ENCODE measurements at regions not wholly inside any gene's neighbourhood (a gene's known extent, or its start where the extent isn't known, plus 50 kb on each side); places are given as distances from the start of the nearest gene placed in this dataset.

DNA sequence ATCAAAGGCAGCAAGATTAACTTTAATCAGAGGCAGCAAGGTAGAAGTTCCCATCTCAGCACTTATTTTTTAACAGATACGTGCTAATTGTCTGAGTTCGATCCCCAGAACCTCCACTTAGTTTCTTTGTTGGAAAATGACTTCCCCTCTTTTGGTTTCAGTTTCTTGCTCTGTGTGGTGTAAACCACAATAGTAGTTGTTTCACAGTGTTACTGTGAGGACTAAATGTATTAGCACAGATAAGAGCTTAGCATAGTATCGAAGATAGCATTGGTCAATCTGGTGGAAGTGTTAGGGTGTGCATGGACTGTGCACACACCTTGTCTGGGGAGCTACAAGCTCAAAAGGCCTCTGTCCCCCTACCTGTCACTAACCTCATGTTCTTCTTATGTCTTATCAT, 988.3 kb upstream of the GYPC start:
- Histone ChIP-seq H2BK5ac (ENCODE audit: low read depth, low read length, poor library complexity, severe bottlenecking) (no peak overlapping the region), H2BK15ac (ENCODE audit: low read depth, low read length) (no peak overlapping the region), H3K27me3 (ENCODE audit: control insufficient read depth, insufficient read depth, low read length) (no peaks in the 10 kb centered on the region), H3K18ac (ENCODE audit: low read depth, low read length) (no peak overlapping the region), H3K56ac (ENCODE audit: extremely low read depth, insufficient read depth, low read length) (no peak overlapping the region), H2AK5ac (ENCODE audit: low read depth, low read length) (no peak overlapping the region), H3K4ac (ENCODE audit: low read depth, low read length) (no peak overlapping the region), H3K9me3 (ENCODE audit: control insufficient read depth, insufficient read depth, low read length) (peaks cover 14% of the 10 kb centered on the region), H4K5ac (ENCODE audit: low read depth, low read length) (no peak overlapping the region), H2AFZ (replicated peaks; ENCODE audit: low read length, poor library complexity) (no peak overlapping the region), H3K23ac (ENCODE audit: low read depth, low read length) (no peak overlapping the region), H2BK20ac (ENCODE audit: low read depth, low read length) (no peak overlapping the region), H3K9me1 (ENCODE audit: insufficient read depth, low read length) (no peaks in the 10 kb centered on the region), H3K4me1 (ENCODE audit: control insufficient read depth, insufficient read depth, low read length) (no peaks in the 10 kb centered on the region), H4K20me1 (ENCODE audit: insufficient read depth, low read length) (no peaks in the 10 kb centered on the region), H2BK120ac (ENCODE audit: low read depth, low read length) (no peak overlapping the region), H3K9ac (ENCODE audit: low read depth, low read length) (no peak overlapping the region), H4K91ac (ENCODE audit: insufficient read depth, low read depth, low read length) (no peak overlapping the region), H2AK9ac (replicated peaks; ENCODE audit: low read depth, low read length, poor library complexity) (no peak overlapping the region), H3K27ac (ENCODE audit: insufficient read depth, low read length) (no peak overlapping the region), H3K14ac (replicated peaks; ENCODE audit: low read depth, low read length) (no peak overlapping the region), H4K8ac (ENCODE audit: low read depth in 2 of 2, low read length in 2 of 2) (no peak overlapping the region), H3K4me3 (ENCODE audit: insufficient read depth, low read depth, low read length) (no peak overlapping the region), H3K36me3 (ENCODE audit: control insufficient read depth, insufficient read depth, low read length) (no peaks in the 10 kb centered on the region), H3K79me1 (ENCODE audit: low read depth in 1 of 2, low read length in 2 of 2) (no peaks in the 10 kb centered on the region), H3K4me2 (ENCODE audit: low read depth, low read length) (no peak overlapping the region)
- in situ Hi-C loops (cut with MboI; ENCODE audit: low sequenced_read_pairs) = no loop called here
- intact Hi-C loops (cut with micrococcal nuclease) = no loop called here
- WGBS, 2 experiments (ENCODE audit: extremely low coverage in 2 of 2, insufficient read length in 1 of 2) = no CpG with 5 or more reads among the region's 3 CpGs
- ATAC-seq (ENCODE audit: low read depth) = no peak
- POLR2A ChIA-PET (ENCODE audit: unreplicated experiment) = no interaction called here
- CTCF ChIA-PET = no interaction called here
- TF ChIP-seq RAD21 (IDR thresholded peaks at IDR 0.05; ENCODE audit: low read length) = no peak
- no peak for TF ChIP-seq RCOR1 (IDR thresholded peaks at IDR 0.05; ENCODE audit: insufficient replicate concordance, low read length)
- no peak for TF ChIP-seq MAFK (IDR thresholded peaks at IDR 0.05; ENCODE audit: low read depth, low read length)
- TF ChIP-seq SMC3 (IDR thresholded peaks at IDR 0.05; ENCODE audit: low read depth, low read length) = no peak
- TF ChIP-seq BHLHE40 (IDR thresholded peaks at IDR 0.05; ENCODE audit: low read depth, low read length) = no peak
- TF ChIP-seq, protein P1, sequence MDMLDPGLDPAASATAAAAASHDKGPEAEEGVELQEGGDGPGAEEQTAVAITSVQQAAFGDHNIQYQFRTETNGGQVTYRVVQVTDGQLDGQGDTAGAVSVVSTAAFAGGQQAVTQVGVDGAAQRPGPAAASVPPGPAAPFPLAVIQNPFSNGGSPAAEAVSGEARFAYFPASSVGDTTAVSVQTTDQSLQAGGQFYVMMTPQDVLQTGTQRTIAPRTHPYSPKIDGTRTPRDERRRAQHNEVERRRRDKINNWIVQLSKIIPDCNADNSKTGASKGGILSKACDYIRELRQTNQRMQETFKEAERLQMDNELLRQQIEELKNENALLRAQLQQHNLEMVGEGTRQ (IDR thresholded peaks at IDR 0.05; ENCODE audit: low read depth, low read length) = no peak
- TF ChIP-seq, protein P2, sequence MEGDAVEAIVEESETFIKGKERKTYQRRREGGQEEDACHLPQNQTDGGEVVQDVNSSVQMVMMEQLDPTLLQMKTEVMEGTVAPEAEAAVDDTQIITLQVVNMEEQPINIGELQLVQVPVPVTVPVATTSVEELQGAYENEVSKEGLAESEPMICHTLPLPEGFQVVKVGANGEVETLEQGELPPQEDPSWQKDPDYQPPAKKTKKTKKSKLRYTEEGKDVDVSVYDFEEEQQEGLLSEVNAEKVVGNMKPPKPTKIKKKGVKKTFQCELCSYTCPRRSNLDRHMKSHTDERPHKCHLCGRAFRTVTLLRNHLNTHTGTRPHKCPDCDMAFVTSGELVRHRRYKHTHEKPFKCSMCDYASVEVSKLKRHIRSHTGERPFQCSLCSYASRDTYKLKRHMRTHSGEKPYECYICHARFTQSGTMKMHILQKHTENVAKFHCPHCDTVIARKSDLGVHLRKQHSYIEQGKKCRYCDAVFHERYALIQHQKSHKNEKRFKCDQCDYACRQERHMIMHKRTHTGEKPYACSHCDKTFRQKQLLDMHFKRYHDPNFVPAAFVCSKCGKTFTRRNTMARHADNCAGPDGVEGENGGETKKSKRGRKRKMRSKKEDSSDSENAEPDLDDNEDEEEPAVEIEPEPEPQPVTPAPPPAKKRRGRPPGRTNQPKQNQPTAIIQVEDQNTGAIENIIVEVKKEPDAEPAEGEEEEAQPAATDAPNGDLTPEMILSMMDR (conservative IDR thresholded peaks at IDR 0.05; ENCODE audit: low read depth, low read length) = no peak
- no peak for TF ChIP-seq FOS (IDR thresholded peaks at IDR 0.05; ENCODE audit: low read depth, low read length)
- no peak for TF ChIP-seq CHD1 (IDR thresholded peaks at IDR 0.05; ENCODE audit: low read depth, low read length)
- TF ChIP-seq, protein P3, sequence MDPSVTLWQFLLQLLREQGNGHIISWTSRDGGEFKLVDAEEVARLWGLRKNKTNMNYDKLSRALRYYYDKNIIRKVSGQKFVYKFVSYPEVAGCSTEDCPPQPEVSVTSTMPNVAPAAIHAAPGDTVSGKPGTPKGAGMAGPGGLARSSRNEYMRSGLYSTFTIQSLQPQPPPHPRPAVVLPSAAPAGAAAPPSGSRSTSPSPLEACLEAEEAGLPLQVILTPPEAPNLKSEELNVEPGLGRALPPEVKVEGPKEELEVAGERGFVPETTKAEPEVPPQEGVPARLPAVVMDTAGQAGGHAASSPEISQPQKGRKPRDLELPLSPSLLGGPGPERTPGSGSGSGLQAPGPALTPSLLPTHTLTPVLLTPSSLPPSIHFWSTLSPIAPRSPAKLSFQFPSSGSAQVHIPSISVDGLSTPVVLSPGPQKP (IDR thresholded peaks at IDR 0.05; ENCODE audit: borderline replicate concordance, low read depth, low read length) = no peak
- TF ChIP-seq RFX5 (IDR thresholded peaks at IDR 0.05; ENCODE audit: low read depth, low read length) = no peak
- DNase-seq = no peak
- BruUV-seq (replicated peaks) = no TSS peak
- dilution Hi-C loops (cut with HindIII; ENCODE audit: low sequenced_read_pairs, unreplicated experiment) = no loop called here

All from IMR-90 (cell line).